Calu3 (cell line): ENCODE measurements at regions not wholly inside any gene's neighbourhood (a gene's known extent, or its start where the extent isn't known, plus 50 kb on each side); places are given as distances from the start of the nearest gene placed in this dataset.

Experiments
- BruUV-seq: library from RNA; stranded (reverse); fragments of 400-500 nt; replicated peaks from 2 replicates; lab custom pipeline; 2021; lab: Mats Ljungman, UMichigan
- CTCF ChIA-PET: fragments of 300-600 bp; sonication (Branson Sonifier 250); formaldehyde crosslinking; loops from one replicate; lab custom pipeline; 2022; ENCODE audit warnings: antibody characterized with exemption; lab: Charles Lee
- DNase-seq: peaks from one replicate; pipeline ENCODE4 v3.0.0; 2022
- H3K27ac Mint-ChIP-seq: one replicate; pipeline ENCODE4 v1.8.0; 2022; ENCODE audit warnings: mixed read lengths; ENCODE audit not compliant: unreplicated experiment
- H3K27me3 Mint-ChIP-seq: one replicate; pipeline ENCODE4 v1.8.0; 2022; ENCODE audit warnings: mixed read lengths; ENCODE audit not compliant: unreplicated experiment
- H3K36me3 Mint-ChIP-seq: one replicate; pipeline ENCODE4 v1.8.0; 2022; ENCODE audit warnings: mild to moderate bottlenecking, moderate library complexity, mixed read lengths; ENCODE audit not compliant: insufficient read depth, unreplicated experiment
- H3K4me1 Mint-ChIP-seq: one replicate; pipeline ENCODE4 v1.8.0; 2022; ENCODE audit warnings: mild to moderate bottlenecking, low read depth, mixed read lengths; ENCODE audit not compliant: unreplicated experiment
- H3K4me3 Mint-ChIP-seq: one replicate; pipeline ENCODE4 v1.8.0; 2022; ENCODE audit warnings: mild to moderate bottlenecking, low read depth, moderate library complexity, mixed read lengths; ENCODE audit not compliant: unreplicated experiment
- H3K9me3 Mint-ChIP-seq: one replicate; pipeline ENCODE4 v1.8.0; 2022; ENCODE audit warnings: low read depth, mixed read lengths; ENCODE audit not compliant: unreplicated experiment
- intact Hi-C: fragments of 100-400 bp; cut with micrococcal nuclease; formaldehyde crosslinking; loops from one replicate; pipeline ENCODE4 v1.10.0; 2022; ENCODE audit not compliant: unreplicated experiment
- TF ChIP-seq, protein P1 (sequence below): fragments of 200-600 bp; IDR thresholded peaks from one replicate; pipeline ENCODE4 v1.8.0; 2022; ENCODE audit warnings: antibody characterized with exemption; ENCODE audit not compliant: unreplicated experiment

GRCh38 chr13:85417807-85418206 lies 381.4 kb downstream of the SLITRK6 start:
- DNase-seq = no peak
- intact Hi-C loops = no loop called here
- CTCF ChIA-PET = no interaction called here
- H3K27ac Mint-ChIP-seq = no peak overlapping the region
- H3K36me3 Mint-ChIP-seq = no peaks in the 10 kb centered on the region
- no peaks in the 10 kb centered on the region for H3K4me1 Mint-ChIP-seq
- TF ChIP-seq, protein P1, sequence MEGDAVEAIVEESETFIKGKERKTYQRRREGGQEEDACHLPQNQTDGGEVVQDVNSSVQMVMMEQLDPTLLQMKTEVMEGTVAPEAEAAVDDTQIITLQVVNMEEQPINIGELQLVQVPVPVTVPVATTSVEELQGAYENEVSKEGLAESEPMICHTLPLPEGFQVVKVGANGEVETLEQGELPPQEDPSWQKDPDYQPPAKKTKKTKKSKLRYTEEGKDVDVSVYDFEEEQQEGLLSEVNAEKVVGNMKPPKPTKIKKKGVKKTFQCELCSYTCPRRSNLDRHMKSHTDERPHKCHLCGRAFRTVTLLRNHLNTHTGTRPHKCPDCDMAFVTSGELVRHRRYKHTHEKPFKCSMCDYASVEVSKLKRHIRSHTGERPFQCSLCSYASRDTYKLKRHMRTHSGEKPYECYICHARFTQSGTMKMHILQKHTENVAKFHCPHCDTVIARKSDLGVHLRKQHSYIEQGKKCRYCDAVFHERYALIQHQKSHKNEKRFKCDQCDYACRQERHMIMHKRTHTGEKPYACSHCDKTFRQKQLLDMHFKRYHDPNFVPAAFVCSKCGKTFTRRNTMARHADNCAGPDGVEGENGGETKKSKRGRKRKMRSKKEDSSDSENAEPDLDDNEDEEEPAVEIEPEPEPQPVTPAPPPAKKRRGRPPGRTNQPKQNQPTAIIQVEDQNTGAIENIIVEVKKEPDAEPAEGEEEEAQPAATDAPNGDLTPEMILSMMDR = no peak
- no peaks in the 10 kb centered on the region for H3K9me3 Mint-ChIP-seq
- BruUV-seq = no TSS peak
- no peak overlapping the region for H3K4me3 Mint-ChIP-seq
- no peaks in the 10 kb centered on the region for H3K27me3 Mint-ChIP-seq

DNA sequence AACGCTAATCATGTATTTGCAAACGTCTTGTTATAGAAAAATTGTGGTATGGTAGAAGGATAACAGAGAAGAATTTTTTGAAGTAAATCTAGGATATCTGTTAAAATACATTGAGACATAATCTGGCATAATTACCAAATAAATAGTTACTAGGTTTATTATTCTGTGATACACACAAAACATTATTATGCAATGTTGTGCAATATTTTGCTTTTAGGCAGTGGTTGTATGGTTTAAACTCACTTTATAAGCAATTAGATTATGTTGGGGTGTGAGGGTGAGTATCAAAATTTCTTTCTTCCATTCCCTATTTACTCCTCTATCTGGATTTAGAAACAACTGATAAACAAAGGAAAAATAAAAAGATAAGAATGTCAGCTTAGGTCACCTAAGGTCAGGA lies 385.6 kb downstream of the SLITRK6 start:
- BruUV-seq = no TSS peak
- no peak overlapping the region for H3K27ac Mint-ChIP-seq
- no peak for DNase-seq
- intact Hi-C loops = no loop called here
- no peaks in the 10 kb centered on the region for H3K4me1 Mint-ChIP-seq
- H3K9me3 Mint-ChIP-seq = no peaks in the 10 kb centered on the region
- H3K4me3 Mint-ChIP-seq = no peak overlapping the region
- no peaks in the 10 kb centered on the region for H3K27me3 Mint-ChIP-seq
- no peaks in the 10 kb centered on the region for H3K36me3 Mint-ChIP-seq
- TF ChIP-seq, protein P1 = no peak
- CTCF ChIA-PET = no interaction called here

GRCh38 chr13:85412448-85412847 lies 386.8 kb downstream of the SLITRK6 start:
- no peak for DNase-seq
- CTCF ChIA-PET = interaction anchor here (0.6 kb wide), 1 partner anchor 378 kb away, joined by 3 read pairs; no protein-coding TSS in a partner anchor
- no peaks in the 10 kb centered on the region for H3K27me3 Mint-ChIP-seq
- H3K27ac Mint-ChIP-seq = no peak overlapping the region
- intact Hi-C loops = no loop called here
- TF ChIP-seq, protein P1 = no peak
- no TSS peak for BruUV-seq
- H3K4me1 Mint-ChIP-seq = no peaks in the 10 kb centered on the region
- no peaks in the 10 kb centered on the region for H3K9me3 Mint-ChIP-seq
- H3K4me3 Mint-ChIP-seq = no peak overlapping the region
- no peaks in the 10 kb centered on the region for H3K36me3 Mint-ChIP-seq

DNA sequence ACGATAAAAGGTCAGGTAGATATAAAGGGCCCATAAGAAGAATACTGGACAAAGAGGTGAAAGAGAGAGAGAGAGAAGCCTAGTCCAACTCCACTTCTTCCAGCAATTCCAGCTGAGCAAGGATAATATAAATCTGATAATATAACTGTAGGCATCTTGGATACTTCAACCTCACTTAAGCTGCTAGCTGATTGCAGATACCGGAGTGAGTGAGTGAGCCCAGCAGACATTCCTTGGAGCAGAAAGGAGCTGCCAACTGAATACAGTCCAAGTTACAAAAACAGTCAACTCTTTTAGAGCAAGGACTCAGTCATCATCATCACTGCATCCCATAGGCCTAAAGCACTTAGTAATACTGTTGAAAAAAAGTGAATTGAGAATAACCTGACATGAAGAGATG lies 387.6 kb downstream of the SLITRK6 start:
- BruUV-seq = no TSS peak
- CTCF ChIA-PET = no interaction called here
- no peaks in the 10 kb centered on the region for H3K36me3 Mint-ChIP-seq
- H3K27ac Mint-ChIP-seq = no peak overlapping the region
- TF ChIP-seq, protein P1 = no peak
- H3K9me3 Mint-ChIP-seq = no peaks in the 10 kb centered on the region
- no peak overlapping the region for H3K4me3 Mint-ChIP-seq
- intact Hi-C loops = no loop called here
- DNase-seq = no peak
- no peaks in the 10 kb centered on the region for H3K4me1 Mint-ChIP-seq
- H3K27me3 Mint-ChIP-seq = no peaks in the 10 kb centered on the region
